DND-41 (cell line): ENCODE measurements at regions not wholly inside any gene's neighbourhood (a gene's known extent, or its start where the extent isn't known, plus 50 kb on each side); places are given as distances from the start of the nearest gene placed in this dataset.

Experiments
- ATAC-seq: fragments of 200-7000 bp; cut with Tn5 transposase; 3 replicates; pipeline ENCODE4 v1.9.1; 2021; ENCODE audit warnings: low read depth; ENCODE audit not compliant: insufficient read depth
- DNase-seq: peaks from one replicate; pipeline ENCODE4 v3.0.0-alpha.2; 2020
- H2AFZ ChIP-seq: 2 replicates; pipeline ENCODE4 v1.6.0; 2012; ENCODE audit warnings: low read depth, low read length
- H3K27ac ChIP-seq: 2 replicates; pipeline ENCODE4 v1.5.1; 2012; ENCODE audit warnings: low read length, inconsistent platforms
- H3K27me3 ChIP-seq: fragments of 200-600 bp; sonication (generic); 2 replicates; pipeline ENCODE4 v1.6.0; 2012; ENCODE audit warnings: low read length, mild to moderate bottlenecking, inconsistent platforms; ENCODE audit not compliant: insufficient read depth, poor library complexity
- H3K36me3 ChIP-seq: 2 replicates; pipeline ENCODE4 v1.5.1; 2012; ENCODE audit warnings: low read length, inconsistent platforms; ENCODE audit not compliant: insufficient read depth
- H3K4me1 ChIP-seq: 2 replicates; pipeline ENCODE4 v1.5.1; 2012; ENCODE audit warnings: mild to moderate bottlenecking, low read length; ENCODE audit not compliant: insufficient read depth
- H3K4me2 ChIP-seq: 2 replicates; pipeline ENCODE4 v1.6.0; 2012; ENCODE audit warnings: mild to moderate bottlenecking, moderate library complexity, low read length, inconsistent platforms; ENCODE audit not compliant: insufficient read depth
- H3K4me3 ChIP-seq, 2 experiments: fragments of 200-600 bp in 1 of 2; shearing (Covaris generic) in 1 of 2; 2 replicates each; pipeline ENCODE4 v1.5.1; 2012 to 2016; ENCODE audit warnings: inconsistent platforms in 2 of 2, low read length in 2 of 2, mild to moderate bottlenecking in 2 of 2, low read depth in 1 of 2, moderate library complexity in 1 of 2
- H3K79me2 ChIP-seq: 2 replicates; pipeline ENCODE4 v1.6.0; 2012; ENCODE audit warnings: low read length, inconsistent platforms; ENCODE audit not compliant: insufficient read depth
- H3K9ac ChIP-seq: 2 replicates; pipeline ENCODE4 v1.6.0; 2012; ENCODE audit warnings: low read depth, mild to moderate bottlenecking, inconsistent platforms, low read length, moderate library complexity
- H3K9me3 ChIP-seq: 2 replicates; pipeline ENCODE4 v1.5.1; 2012; ENCODE audit warnings: low read length, moderate library complexity, mild to moderate bottlenecking, inconsistent platforms; ENCODE audit not compliant: insufficient read depth, severe bottlenecking
- H4K20me1 ChIP-seq: 2 replicates; pipeline ENCODE4 v1.6.0; 2012; ENCODE audit warnings: low read length; ENCODE audit not compliant: insufficient read depth
- EZH2 ChIP-seq: IDR thresholded peaks from 3 replicates; pipeline ENCODE4 v1.6.1; 2012; ENCODE audit warnings: borderline replicate concordance, low read depth, mild to moderate bottlenecking, moderate library complexity, low read length, inconsistent platforms; ENCODE audit not compliant: severe bottlenecking
- TF ChIP-seq, protein P1 (sequence below): IDR thresholded peaks from 2 replicates; pipeline ENCODE4 v1.5.1; 2012; ENCODE audit warnings: borderline replicate concordance, low read length, moderate library complexity, mild to moderate bottlenecking; ENCODE audit not compliant: poor library complexity, severe bottlenecking; ENCODE audit errors: extremely low read depth

DNA sequence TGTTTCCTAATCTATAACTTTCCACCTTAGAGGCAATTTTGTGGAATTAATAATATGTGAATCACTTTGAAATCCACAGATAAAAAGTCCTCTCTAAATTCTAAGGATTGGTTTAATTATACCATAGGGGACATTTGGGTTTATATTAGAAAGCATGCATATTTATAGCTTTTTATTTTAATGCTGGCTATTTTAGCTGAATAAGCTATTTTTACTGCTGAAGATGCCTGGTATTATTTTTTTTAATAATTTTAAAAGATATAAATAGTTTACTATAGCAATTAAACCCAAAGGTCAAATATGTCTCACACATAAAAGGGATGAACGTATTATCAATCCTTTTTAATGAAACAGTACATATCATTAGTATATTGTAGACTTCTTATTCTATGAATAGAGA, 415.4 kb downstream of the MAGEB5 start:
- H3K9me3 ChIP-seq: no peaks in the 10 kb centered on the region
- H3K4me1 ChIP-seq: no peaks in the 10 kb centered on the region
- H4K20me1 ChIP-seq: no peaks in the 10 kb centered on the region
- ATAC-seq (no peak), DNase-seq (no peak)
- TF ChIP-seq, protein P1, sequence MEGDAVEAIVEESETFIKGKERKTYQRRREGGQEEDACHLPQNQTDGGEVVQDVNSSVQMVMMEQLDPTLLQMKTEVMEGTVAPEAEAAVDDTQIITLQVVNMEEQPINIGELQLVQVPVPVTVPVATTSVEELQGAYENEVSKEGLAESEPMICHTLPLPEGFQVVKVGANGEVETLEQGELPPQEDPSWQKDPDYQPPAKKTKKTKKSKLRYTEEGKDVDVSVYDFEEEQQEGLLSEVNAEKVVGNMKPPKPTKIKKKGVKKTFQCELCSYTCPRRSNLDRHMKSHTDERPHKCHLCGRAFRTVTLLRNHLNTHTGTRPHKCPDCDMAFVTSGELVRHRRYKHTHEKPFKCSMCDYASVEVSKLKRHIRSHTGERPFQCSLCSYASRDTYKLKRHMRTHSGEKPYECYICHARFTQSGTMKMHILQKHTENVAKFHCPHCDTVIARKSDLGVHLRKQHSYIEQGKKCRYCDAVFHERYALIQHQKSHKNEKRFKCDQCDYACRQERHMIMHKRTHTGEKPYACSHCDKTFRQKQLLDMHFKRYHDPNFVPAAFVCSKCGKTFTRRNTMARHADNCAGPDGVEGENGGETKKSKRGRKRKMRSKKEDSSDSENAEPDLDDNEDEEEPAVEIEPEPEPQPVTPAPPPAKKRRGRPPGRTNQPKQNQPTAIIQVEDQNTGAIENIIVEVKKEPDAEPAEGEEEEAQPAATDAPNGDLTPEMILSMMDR: no peak
- no peak for TF ChIP-seq EZH2
- no peak overlapping the region for H3K4me3 ChIP-seq
- H3K9ac ChIP-seq: no peak overlapping the region
- H2AFZ ChIP-seq: no peak overlapping the region
- no peaks in the 10 kb centered on the region for H3K36me3 ChIP-seq
- no peaks in the 10 kb centered on the region for H3K27me3 ChIP-seq
- no peak overlapping the region for H3K27ac ChIP-seq
- no peak overlapping the region for H3K4me2 ChIP-seq
- H3K79me2 ChIP-seq: no peaks in the 10 kb centered on the region

DNA sequence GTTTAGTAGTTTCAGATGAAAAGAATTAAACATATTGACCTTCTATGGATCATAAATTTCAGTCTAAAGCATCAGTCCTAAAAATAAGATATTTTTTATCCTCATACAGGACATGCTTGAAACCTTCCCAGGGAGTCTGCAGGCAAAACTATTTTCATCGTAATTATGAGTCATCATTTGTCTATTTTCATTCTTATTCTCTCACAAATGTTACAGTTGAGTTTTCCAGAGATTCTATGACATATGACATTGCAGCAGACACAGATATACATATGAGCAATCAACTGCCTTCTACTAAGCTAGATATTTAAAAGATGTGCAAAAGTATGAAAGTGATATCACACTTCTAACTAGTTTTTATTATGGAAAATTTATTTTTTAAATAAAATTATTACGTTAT, 398.0 kb downstream of the MAGEB5 start:
- no peak overlapping the region for H2AFZ ChIP-seq
- no peaks in the 10 kb centered on the region for H3K79me2 ChIP-seq
- no peak overlapping the region for H3K4me2 ChIP-seq
- H4K20me1 ChIP-seq: no peaks in the 10 kb centered on the region
- H3K27me3 ChIP-seq: no peaks in the 10 kb centered on the region
- ATAC-seq: no peak
- no peak for DNase-seq
- TF ChIP-seq, protein P1: no peak
- no peak for TF ChIP-seq EZH2
- no peak overlapping the region for H3K27ac ChIP-seq
- no peaks in the 10 kb centered on the region for H3K9me3 ChIP-seq
- no peak overlapping the region for H3K4me3 ChIP-seq
- H3K4me1 ChIP-seq: no peaks in the 10 kb centered on the region
- H3K36me3 ChIP-seq: no peaks in the 10 kb centered on the region
- H3K9ac ChIP-seq: no peak overlapping the region

DNA sequence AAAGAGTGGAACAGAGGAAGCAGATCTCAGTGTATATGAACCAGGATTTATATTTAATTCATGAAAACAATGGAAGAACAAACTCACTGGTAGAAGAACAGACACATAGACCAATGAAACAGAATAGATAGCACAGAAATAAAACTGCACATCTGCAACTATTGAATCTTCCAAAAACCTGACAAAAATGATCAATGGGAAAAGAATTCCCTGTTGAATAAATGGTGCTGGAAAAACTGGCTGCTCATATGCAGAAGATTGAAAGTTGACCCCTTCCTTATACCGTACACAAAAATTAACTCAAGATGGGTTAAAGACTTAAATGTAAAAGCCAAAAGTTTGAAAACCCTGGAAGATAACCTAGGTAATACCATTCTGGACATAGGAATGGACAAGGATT, 391.0 kb downstream of the MAGEB5 start:
- Histone ChIP-seq H3K4me1 (no peaks in the 10 kb centered on the region), H3K27me3 (no peaks in the 10 kb centered on the region), H3K36me3 (no peaks in the 10 kb centered on the region), H3K27ac (no peak overlapping the region), H3K4me2 (no peak overlapping the region), H2AFZ (no peak overlapping the region), H3K9me3 (no peaks in the 10 kb centered on the region), H3K4me3 (no peak overlapping the region), H3K79me2 (no peaks in the 10 kb centered on the region), H4K20me1 (no peaks in the 10 kb centered on the region), H3K9ac (no peak overlapping the region)
- TF ChIP-seq, protein P1: no peak
- ATAC-seq (no peak), DNase-seq (no peak)

DNA sequence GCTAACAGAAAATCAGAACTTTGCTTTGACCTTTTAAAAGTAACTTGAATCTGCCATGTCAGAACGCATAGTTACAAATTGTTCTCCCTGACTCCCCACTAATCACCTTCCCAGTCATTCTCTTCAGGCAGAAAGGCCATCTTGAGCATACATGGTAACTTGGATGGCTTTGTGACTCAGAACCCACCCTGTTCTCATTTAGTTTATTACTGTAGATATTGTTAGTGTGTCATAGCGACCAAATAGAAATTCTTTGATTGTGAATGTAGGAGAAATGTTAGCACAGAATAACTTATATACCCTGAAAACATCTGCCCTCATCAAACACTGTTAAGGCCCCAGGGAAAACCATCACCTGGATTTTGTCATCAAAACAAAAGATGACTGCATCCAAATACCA, 382.0 kb downstream of the MAGEB5 start:
- Histone ChIP-seq H3K9ac (no peak overlapping the region), H3K36me3 (no peaks in the 10 kb centered on the region), H3K27me3 (no peaks in the 10 kb centered on the region), H3K4me1 (no peaks in the 10 kb centered on the region), H4K20me1 (no peaks in the 10 kb centered on the region), H3K9me3 (no peaks in the 10 kb centered on the region), H3K27ac (no peak overlapping the region), H2AFZ (no peak overlapping the region), H3K79me2 (no peaks in the 10 kb centered on the region), H3K4me3 (no peak overlapping the region), H3K4me2 (no peak overlapping the region)
- TF ChIP-seq, protein P1: no peak
- no peak for TF ChIP-seq EZH2
- ATAC-seq: no peak
- no peak for DNase-seq
